Neural cell (in vitro differentiated cells): ENCODE measurements at regions not wholly inside any gene's neighbourhood (a gene's known extent, or its start where the extent isn't known, plus 50 kb on each side); places are given as distances from the start of the nearest gene placed in this dataset.

Source experiments
- CTCF ChIP-seq: fragments of 450-650 bp; IDR thresholded peaks from 2 replicates; pipeline ENCODE4 v1.5.1; 2014; ENCODE audit warnings: antibody characterized with exemption, mild to moderate bottlenecking, moderate library complexity; ENCODE audit not compliant: poor library complexity, severe bottlenecking
- EZH2 ChIP-seq: fragments of 200-600, 300-800 bp; shearing (Covaris generic), sonication (generic); IDR thresholded peaks from 2 replicates; pipeline ENCODE4 v1.6.1; 2014; ENCODE audit warnings: antibody characterized with exemption, low read length, borderline replicate concordance, mild to moderate bottlenecking; ENCODE audit not compliant: insufficient read depth, poor library complexity, severe bottlenecking
- POLR2AphosphoS5 ChIP-seq: IDR thresholded peaks from 2 replicates; pipeline ENCODE4 v1.6.1; 2012
- REST ChIP-seq: IDR thresholded peaks from 2 replicates; pipeline ENCODE4 v1.6.1; 2012; ENCODE audit warnings: borderline replicate concordance

GRCh38 chr10:111158595-111158994, 81.8 kb downstream of the ADRA2A start:
- no peak for TF ChIP-seq REST
- no peak for TF ChIP-seq EZH2
- TF ChIP-seq CTCF: no peak
- no peak for TF ChIP-seq POLR2AphosphoS5
